A673 (cell line): ENCODE measurements at regions not wholly inside any gene's neighbourhood (a gene's known extent, or its start where the extent isn't known, plus 50 kb on each side); places are given as distances from the start of the nearest gene placed in this dataset.

Experiments
- BruUV-seq: library from RNA; stranded (reverse); fragments of 400-500 nt; replicated peaks from 2 replicates; lab custom pipeline; 2021; lab: Mats Ljungman, UMichigan
- CTCF ChIA-PET: fragments of 300-600 bp; sonication (Branson Sonifier 250); formaldehyde crosslinking; loops from one replicate; lab custom pipeline; 2022; ENCODE audit warnings: antibody characterized with exemption; lab: Charles Lee
- POLR2A ChIA-PET: fragments of 300-600 bp; sonication (Branson Sonifier 250); formaldehyde crosslinking; loops from one replicate; lab custom pipeline; 2022; ENCODE audit warnings: antibody characterized with exemption; ENCODE audit not compliant: low non-redundant PET; lab: Charles Lee
- DNase-seq: peaks from one replicate; pipeline ENCODE4 v3.0.0-alpha.2; 2015; ENCODE audit warnings: low spot score
- H3K27ac ChIP-seq: fragments of 200-600 bp; sonication (generic); 2 replicates; pipeline ENCODE4 v1.5.1; 2016; ENCODE audit warnings: mixed run types, low read depth, mild to moderate bottlenecking, mixed read lengths, antibody characterized with exemption, low read length; ENCODE audit not compliant: poor library complexity, severe bottlenecking
- H3K27me3 ChIP-seq: fragments of 200-600 bp; sonication (generic); replicated peaks from 2 replicates; pipeline ENCODE4 v1.6.1; 2017; ENCODE audit warnings: mixed run types, low read depth, mild to moderate bottlenecking, mixed read lengths, antibody characterized with exemption, low read length; ENCODE audit not compliant: insufficient read depth, poor library complexity
- H3K36me3 ChIP-seq: fragments of 200-600 bp; sonication (generic); 2 replicates; pipeline ENCODE4 v1.6.1; 2016; ENCODE audit warnings: mixed run types, mild to moderate bottlenecking, mixed read lengths, antibody characterized with exemption, low read length; ENCODE audit not compliant: insufficient read depth, poor library complexity, severe bottlenecking
- H3K4me1 ChIP-seq: fragments of 200-600 bp; sonication (generic); 2 replicates; pipeline ENCODE4 v1.6.1; 2017; ENCODE audit warnings: mixed run types, mild to moderate bottlenecking, mixed read lengths, antibody characterized with exemption, low read length; ENCODE audit not compliant: insufficient read depth, poor library complexity, severe bottlenecking
- H3K4me3 ChIP-seq: fragments of 200-600 bp; sonication (generic); 2 replicates; pipeline ENCODE4 v1.5.1; 2016; ENCODE audit warnings: low read depth, mixed run types, mild to moderate bottlenecking, mixed read lengths, low read length; ENCODE audit not compliant: poor library complexity, severe bottlenecking
- H3K9me3 ChIP-seq: fragments of 200-600 bp; sonication (generic); 2 replicates; pipeline ENCODE4 v1.6.1; 2016; ENCODE audit warnings: mixed run types, low read depth, mild to moderate bottlenecking, mixed read lengths, antibody characterized with exemption, low read length; ENCODE audit not compliant: poor library complexity, severe bottlenecking
- CTCF ChIP-seq: fragments of 300-800, 200-600 bp; sonication (generic); conservative IDR thresholded peaks from 2 replicates; pipeline ENCODE4 v1.5.1; 2017; ENCODE audit warnings: low read depth, mild to moderate bottlenecking, antibody characterized with exemption, low read length, moderate library complexity, mixed read lengths
- EZH2 ChIP-seq: fragments of 200-600 bp; sonication (generic); IDR thresholded peaks from 2 replicates; pipeline ENCODE4 v1.6.1; 2017; ENCODE audit warnings: borderline replicate concordance, low read depth, mild to moderate bottlenecking, mixed read lengths, antibody characterized with exemption, low read length; ENCODE audit not compliant: poor library complexity, severe bottlenecking
- intact Hi-C: fragments of 100-400 bp; cut with micrococcal nuclease; formaldehyde crosslinking; loops from one replicate; pipeline ENCODE4 v1.10.0; 2022; ENCODE audit not compliant: unreplicated experiment

- H3K27ac ChIP-seq = no peak overlapping the region
- ChIA-PET CTCF (no interaction called here), POLR2A (no interaction called here)
- no peaks in the 10 kb centered on the region for H3K36me3 ChIP-seq
- no peak overlapping the region for H3K4me3 ChIP-seq
- no peaks in the 10 kb centered on the region for H3K9me3 ChIP-seq
- H3K4me1 ChIP-seq = no peaks in the 10 kb centered on the region
- TF ChIP-seq EZH2 = no peak
- no peak for TF ChIP-seq CTCF
- intact Hi-C loops = no loop called here
- no TSS peak for BruUV-seq
- no peaks in the 10 kb centered on the region for H3K27me3 ChIP-seq
- no peak for DNase-seq
Observed at GRCh38 chr21:15443740-15444117, 286.1 kb upstream of the USP25 start.

GRCh38 chr21:15444118-15444960 is 285.4 kb upstream of the USP25 start:
- intact Hi-C loops = no loop called here
- CTCF ChIA-PET = no interaction called here
- H3K36me3 ChIP-seq = no peaks in the 10 kb centered on the region
- no peaks in the 10 kb centered on the region for H3K9me3 ChIP-seq
- BruUV-seq = no TSS peak
- no peak for DNase-seq
- no peaks in the 10 kb centered on the region for H3K4me1 ChIP-seq
- no peaks in the 10 kb centered on the region for H3K27me3 ChIP-seq
- POLR2A ChIA-PET = no interaction called here
- H3K4me3 ChIP-seq = no peak overlapping the region
- TF ChIP-seq CTCF = no peak
- no peak for TF ChIP-seq EZH2
- H3K27ac ChIP-seq = no peak overlapping the region

GRCh38 chr21:15445327-15445726 is 284.5 kb upstream of the USP25 start:
- intact Hi-C loops = no loop called here
- no peaks in the 10 kb centered on the region for H3K27me3 ChIP-seq
- no peak overlapping the region for H3K27ac ChIP-seq
- no peaks in the 10 kb centered on the region for H3K9me3 ChIP-seq
- no peak for DNase-seq
- ChIA-PET CTCF (no interaction called here), POLR2A (no interaction called here)
- no peak for TF ChIP-seq EZH2
- TF ChIP-seq CTCF = no peak
- no peaks in the 10 kb centered on the region for H3K36me3 ChIP-seq
- BruUV-seq = no TSS peak
- no peak overlapping the region for H3K4me3 ChIP-seq
- no peaks in the 10 kb centered on the region for H3K4me1 ChIP-seq
